ENCODE measurements at regions not wholly inside any gene's neighbourhood (a gene's known extent, or its start where the extent isn't known, plus 50 kb on each side); places are given as distances from the start of the nearest gene placed in this dataset.

- Mint-ChIP-seq H3K4me1 (ENCODE audit: low read depth) (no peaks in the 10 kb centered on the region), H3K36me3 (ENCODE audit: low read depth) (peaks cover 4% of the 10 kb centered on the region; the same call in 1 of the 2 replicates), H3K9me3 (peaks cover 42% of the 10 kb centered on the region), H3K27ac (no peak overlapping the region), H3K27me3 (ENCODE audit: insufficient read depth) (no peaks in the 10 kb centered on the region; the same call in 1 of the 2 replicates), H3K4me3 (no peak overlapping the region)
- no peak for TF ChIP-seq CTCF (IDR thresholded peaks at IDR 0.05)
- no peak for DNase-seq
Observed at GRCh38 chr15:53158995-53159394, 368.9 kb upstream of the ONECUT1 start.

DNA sequence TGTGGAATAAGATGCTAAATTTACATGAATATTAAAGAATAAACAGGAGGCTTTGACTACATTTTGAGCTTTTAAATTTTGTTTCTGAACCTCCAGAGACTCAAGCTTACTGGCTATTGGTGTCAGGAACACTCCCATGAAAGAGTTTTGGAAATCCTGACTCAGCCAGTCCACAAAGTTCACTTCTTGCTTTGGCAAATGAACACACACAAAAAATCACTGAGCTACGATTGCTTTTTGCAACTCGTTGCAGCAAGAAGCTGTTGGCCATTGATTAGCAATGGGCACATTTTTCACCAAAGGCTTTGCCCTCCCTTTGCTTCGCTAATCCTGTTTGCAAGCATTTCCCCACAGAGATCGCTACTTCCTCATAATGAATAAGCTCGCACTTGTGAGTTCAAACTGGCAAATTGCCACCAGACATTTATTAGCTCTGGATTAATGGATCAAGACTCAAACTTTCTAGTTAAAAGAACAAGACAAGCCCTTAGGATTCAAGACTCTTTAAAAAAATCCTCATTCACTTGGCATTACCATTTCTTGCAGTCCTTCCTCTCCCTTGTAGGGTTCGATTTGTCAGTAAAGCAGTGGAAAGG, 343.2 kb upstream of the ONECUT1 start:
- no peaks in the 10 kb centered on the region for H3K4me1 Mint-ChIP-seq (ENCODE audit: low read depth)

DNA sequence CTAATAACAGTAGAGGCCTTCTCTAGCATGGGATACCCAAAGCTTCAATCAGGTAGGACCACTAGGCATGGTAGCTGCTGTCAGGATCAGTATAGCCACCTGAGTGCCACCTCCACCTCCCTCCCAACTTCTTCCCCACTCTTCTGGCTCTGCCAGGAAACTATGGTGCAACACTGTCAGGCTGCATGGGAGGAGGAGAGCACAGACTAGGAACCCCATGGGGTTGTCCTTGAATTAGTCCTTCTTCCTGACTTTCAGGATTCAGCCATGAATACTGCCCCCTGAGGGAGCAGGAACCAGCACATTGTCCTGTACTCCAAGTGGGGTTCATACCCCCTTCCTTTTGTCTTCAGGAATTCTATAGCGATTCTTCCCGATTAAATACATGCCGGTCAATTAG, 340.8 kb upstream of the ONECUT1 start:
- no peak overlapping the region for H3K27ac Mint-ChIP-seq
- TF ChIP-seq CTCF (IDR thresholded peaks at IDR 0.05), result no peak
- no peaks in the 10 kb centered on the region; the same call in 1 of the 2 replicates for H3K36me3 Mint-ChIP-seq (ENCODE audit: low read depth)
- peaks cover 20% of the 10 kb centered on the region for H3K9me3 Mint-ChIP-seq
- no peak overlapping the region for H3K4me3 Mint-ChIP-seq
- H3K27me3 Mint-ChIP-seq (ENCODE audit: insufficient read depth), result no peaks in the 10 kb centered on the region
- no peak for DNase-seq
- no peaks in the 10 kb centered on the region for H3K4me1 Mint-ChIP-seq (ENCODE audit: low read depth)

More for the DNA sequence above, 343.2 kb upstream of the ONECUT1 start:
- no peak for DNase-seq
- TF ChIP-seq CTCF (IDR thresholded peaks at IDR 0.05), result no peak
- no peaks in the 10 kb centered on the region; the same call in 1 of the 2 replicates for H3K36me3 Mint-ChIP-seq (ENCODE audit: low read depth)
- H3K27ac Mint-ChIP-seq, result no peak overlapping the region
- H3K27me3 Mint-ChIP-seq (ENCODE audit: insufficient read depth), result no peaks in the 10 kb centered on the region
- peaks cover 12% of the 10 kb centered on the region for H3K9me3 Mint-ChIP-seq
- H3K4me3 Mint-ChIP-seq, result no peak overlapping the region

DNA sequence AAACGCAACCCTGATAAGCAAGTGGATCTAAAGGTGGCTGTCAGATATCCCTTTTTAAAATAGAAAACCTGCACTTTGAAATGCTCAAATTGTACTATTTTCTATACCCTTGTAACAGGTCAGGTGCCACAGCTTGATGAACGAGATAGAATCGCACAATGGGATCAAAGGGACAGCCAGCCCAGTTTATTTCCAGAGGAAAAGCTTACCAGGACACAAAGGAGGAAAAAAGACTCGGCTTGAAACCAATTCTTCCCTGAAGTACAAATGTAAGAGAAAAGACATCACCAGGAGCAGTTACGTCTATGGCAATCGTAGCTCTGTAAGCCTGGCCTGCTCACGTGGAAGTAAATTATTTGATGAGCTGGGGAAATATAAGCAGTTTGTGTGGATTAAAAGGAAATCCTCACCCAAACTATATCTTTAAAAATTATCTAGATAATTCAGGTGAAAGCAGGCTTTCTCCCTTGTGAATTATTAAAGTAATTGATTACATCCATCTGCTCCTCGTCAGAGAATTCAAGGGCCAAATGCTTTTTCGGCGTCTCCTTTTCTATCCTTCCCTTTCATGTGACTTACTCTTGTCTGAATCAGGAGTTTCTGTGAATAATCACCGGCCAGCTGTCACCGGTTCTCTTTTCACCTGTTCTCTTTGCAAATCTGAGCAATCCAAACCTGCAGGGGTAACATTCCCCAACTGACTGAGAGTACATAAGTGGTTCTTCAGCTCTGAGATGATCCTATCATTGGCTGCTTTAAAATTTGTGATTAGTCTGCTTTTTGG, 339.2 kb upstream of the ONECUT1 start:
- DNase-seq, result no peak
- Mint-ChIP-seq H3K9me3 (peaks cover 18% of the 10 kb centered on the region), H3K27ac (no peak overlapping the region), H3K27me3 (ENCODE audit: insufficient read depth) (no peaks in the 10 kb centered on the region), H3K36me3 (ENCODE audit: low read depth) (no peaks in the 10 kb centered on the region; the same call in 1 of the 2 replicates), H3K4me3 (no peak overlapping the region), H3K4me1 (ENCODE audit: low read depth) (no peaks in the 10 kb centered on the region)
- TF ChIP-seq CTCF (IDR thresholded peaks at IDR 0.05), result no peak

- no peak for TF ChIP-seq CTCF (IDR thresholded peaks at IDR 0.05)
- Mint-ChIP-seq H3K4me1 (ENCODE audit: low read depth) (no peaks in the 10 kb centered on the region), H3K27me3 (ENCODE audit: insufficient read depth) (no peaks in the 10 kb centered on the region), H3K36me3 (ENCODE audit: low read depth) (no peaks in the 10 kb centered on the region; the same call in 1 of the 2 replicates), H3K9me3 (peaks cover 22% of the 10 kb centered on the region), H3K27ac (no peak overlapping the region), H3K4me3 (no peak overlapping the region)
- DNase-seq, result no peak
Observed at GRCh38 chr15:53128652-53129051, 338.5 kb upstream of the ONECUT1 start.
